ENCODE measurements at regions not wholly inside any gene's neighbourhood (a gene's known extent, or its start where the extent isn't known, plus 50 kb on each side); places are given as distances from the start of the nearest gene placed in this dataset.

GRCh38 chr1:29556657-29557056, 320.3 kb downstream of the PTPRU start:
- TF ChIP-seq CTCF (IDR thresholded peaks at IDR 0.05) (no peak), POLR2AphosphoS5 (IDR thresholded peaks at IDR 0.05) (no peak), POLR2A (IDR thresholded peaks at IDR 0.05) (no peak), EP300 (IDR thresholded peaks at IDR 0.05) (no peak)
